ENCODE measurements at regions not wholly inside any gene's neighbourhood (a gene's known extent, or its start where the extent isn't known, plus 50 kb on each side); places are given as distances from the start of the nearest gene placed in this dataset.

DNA sequence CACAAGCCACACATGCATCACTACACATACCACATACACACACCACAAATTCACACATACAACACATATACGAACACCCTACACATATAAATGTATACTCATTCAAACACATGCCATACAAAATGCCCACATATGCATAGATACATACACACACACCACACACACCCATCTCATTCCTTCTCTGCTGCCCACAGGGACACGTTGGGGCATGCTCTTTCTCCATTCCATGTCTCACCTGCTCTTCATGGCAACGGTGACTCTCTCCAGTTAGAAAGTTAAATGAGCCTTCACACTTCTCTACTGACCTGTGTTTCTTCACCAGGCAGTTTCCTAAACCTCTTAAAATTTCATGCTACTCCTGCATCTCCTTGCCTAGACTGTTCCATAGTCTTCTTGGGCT, 1194.8 kb downstream of the BCL11B start:
- CTCF ChIA-PET, result no interaction called here
- POLR2A ChIA-PET, result no interaction called here
- H3K9me3 ChIP-seq (ENCODE audit: control insufficient read depth, insufficient read depth, low read depth, low read length), result no peaks in the 10 kb centered on the region

GRCh38 chr14:98082833-98083232, 1189.2 kb downstream of the BCL11B start:
- Histone ChIP-seq H3K4me1 (ENCODE audit: control insufficient read depth, insufficient read depth, low read length) (no peaks in the 10 kb centered on the region), H3K4me3 (ENCODE audit: low read depth, low read length) (no peak overlapping the region), H3K27ac (ENCODE audit: extremely low read depth, low read depth, low read length) (no peak overlapping the region), H3K36me3 (ENCODE audit: control insufficient read depth in 2 of 2, insufficient read depth in 1 of 2, low read length in 2 of 2) (no peaks in the 10 kb centered on the region), H3K9me3 (ENCODE audit: control insufficient read depth, insufficient read depth, low read depth, low read length) (no peaks in the 10 kb centered on the region)
- TF ChIP-seq ZNF223 (tag by site-specific recombination; IDR thresholded peaks at IDR 0.05), result no peak
- no peak for TF ChIP-seq ZNF830 (tag by site-specific recombination; IDR thresholded peaks at IDR 0.05; ENCODE audit: low read depth)
- no peak for TF ChIP-seq KLF8 (tag by site-specific recombination; IDR thresholded peaks at IDR 0.05)
- no peak for TF ChIP-seq ZBTB26 (tag by site-specific recombination; optimal IDR thresholded peaks at IDR 0.05)
- TF ChIP-seq ZBTB8A (tag by site-specific recombination; IDR thresholded peaks at IDR 0.05), result no peak
- no peak for TF ChIP-seq ZBTB17 (tag by site-specific recombination; IDR thresholded peaks at IDR 0.05)
- TF ChIP-seq, protein P1, sequence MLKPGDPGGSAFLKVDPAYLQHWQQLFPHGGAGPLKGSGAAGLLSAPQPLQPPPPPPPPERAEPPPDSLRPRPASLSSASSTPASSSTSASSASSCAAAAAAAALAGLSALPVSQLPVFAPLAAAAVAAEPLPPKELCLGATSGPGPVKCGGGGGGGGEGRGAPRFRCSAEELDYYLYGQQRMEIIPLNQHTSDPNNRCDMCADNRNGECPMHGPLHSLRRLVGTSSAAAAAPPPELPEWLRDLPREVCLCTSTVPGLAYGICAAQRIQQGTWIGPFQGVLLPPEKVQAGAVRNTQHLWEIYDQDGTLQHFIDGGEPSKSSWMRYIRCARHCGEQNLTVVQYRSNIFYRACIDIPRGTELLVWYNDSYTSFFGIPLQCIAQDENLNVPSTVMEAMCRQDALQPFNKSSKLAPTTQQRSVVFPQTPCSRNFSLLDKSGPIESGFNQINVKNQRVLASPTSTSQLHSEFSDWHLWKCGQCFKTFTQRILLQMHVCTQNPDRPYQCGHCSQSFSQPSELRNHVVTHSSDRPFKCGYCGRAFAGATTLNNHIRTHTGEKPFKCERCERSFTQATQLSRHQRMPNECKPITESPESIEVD (tag by site-specific recombination; IDR thresholded peaks at IDR 0.05), result no peak
- no peak for TF ChIP-seq ZNF776 (tag by site-specific recombination; IDR thresholded peaks at IDR 0.05; ENCODE audit: borderline replicate concordance)
- TF ChIP-seq ZNF10 (tag by site-specific recombination; IDR thresholded peaks at IDR 0.05), result no peak
- TF ChIP-seq ZNF26 (tag by site-specific recombination; IDR thresholded peaks at IDR 0.05), result no peak
- no peak for TF ChIP-seq ZNF311 (tag by site-specific recombination; IDR thresholded peaks at IDR 0.05; ENCODE audit: borderline replicate concordance)
- no peak for TF ChIP-seq PATZ1 (tag by site-specific recombination; IDR thresholded peaks at IDR 0.05)
- no peak for TF ChIP-seq ZBTB7A (tag by site-specific recombination; IDR thresholded peaks at IDR 0.05; ENCODE audit: low read depth)
- CTCF ChIA-PET, result interaction anchor here (0.9 kb wide), 1 partner anchor 55 kb away, joined by 6 read pairs; no protein-coding TSS in a partner anchor
- POLR2A ChIA-PET, result no interaction called here

More for the DNA sequence above, 1194.8 kb downstream of the BCL11B start:
- no peak for TF ChIP-seq BCL6B (tag by site-specific recombination; IDR thresholded peaks at IDR 0.05)
- no peak for TF ChIP-seq ZNF174 (tag by site-specific recombination; IDR thresholded peaks at IDR 0.05)
- TF ChIP-seq SALL2 (tag by site-specific recombination; IDR thresholded peaks at IDR 0.05; ENCODE audit: borderline replicate concordance), result no peak
- no peak for TF ChIP-seq ZNF239 (tag by site-specific recombination; IDR thresholded peaks at IDR 0.05)
- TF ChIP-seq SCRT1 (tag by site-specific recombination; IDR thresholded peaks at IDR 0.05; ENCODE audit: borderline replicate concordance), result no peak
- no peak for TF ChIP-seq SP2 (tag by site-specific recombination; IDR thresholded peaks at IDR 0.05)
- no peak for TF ChIP-seq REPIN1 (tag by site-specific recombination; IDR thresholded peaks at IDR 0.05; ENCODE audit: low read depth)
- no peak for TF ChIP-seq KLF8 (tag by site-specific recombination; IDR thresholded peaks at IDR 0.05)
- TF ChIP-seq ZNF211 (tag by site-specific recombination; IDR thresholded peaks at IDR 0.05; ENCODE audit: low read depth), result no peak
- no peak for TF ChIP-seq ZFP69B (tag by site-specific recombination; IDR thresholded peaks at IDR 0.05)
- no peak for TF ChIP-seq ZNF561 (tag by site-specific recombination; IDR thresholded peaks at IDR 0.05; ENCODE audit: borderline replicate concordance)
- TF ChIP-seq ZNF138 (tag by site-specific recombination; IDR thresholded peaks at IDR 0.05; ENCODE audit: borderline replicate concordance), result no peak
- TF ChIP-seq ZNF626 (tag by site-specific recombination; IDR thresholded peaks at IDR 0.05), result no peak
- no peak for TF ChIP-seq ZNF521 (tag by site-specific recombination; IDR thresholded peaks at IDR 0.05)
- no peak for TF ChIP-seq ZNF132 (tag by site-specific recombination; IDR thresholded peaks at IDR 0.05; ENCODE audit: borderline replicate concordance)
- no peak for TF ChIP-seq ZNF624 (tag by site-specific recombination; IDR thresholded peaks at IDR 0.05)
- H3K27ac ChIP-seq (ENCODE audit: extremely low read depth, low read depth, low read length), result no peak overlapping the region
- no peak overlapping the region for H3K4me3 ChIP-seq (ENCODE audit: low read depth, low read length)
- no peaks in the 10 kb centered on the region for H3K36me3 ChIP-seq (ENCODE audit: control insufficient read depth in 2 of 2, insufficient read depth in 1 of 2, low read length in 2 of 2)
- H3K4me1 ChIP-seq (ENCODE audit: control insufficient read depth, insufficient read depth, low read length), result no peaks in the 10 kb centered on the region
